WTC11 (cell line): ENCODE measurements at regions not wholly inside any gene's neighbourhood (a gene's known extent, or its start where the extent isn't known, plus 50 kb on each side); places are given as distances from the start of the nearest gene placed in this dataset.

Source experiments
- ATAC-seq: fragments of 200-7000 bp; cut with Tn5 transposase; 2 replicates; pipeline ENCODE4 v1.10.0; 2021; ENCODE audit warnings: mild to moderate bottlenecking, moderate library complexity
- CTCF ChIA-PET: fragments of 300-600 bp; sonication (Branson Sonifier 250); formaldehyde crosslinking; loops from one replicate; lab custom pipeline; 2021; ENCODE audit warnings: antibody characterized with exemption; lab: Charles Lee
- POLR2A ChIA-PET: fragments of 350-600 bp; sonication (Branson Sonifier 250); formaldehyde crosslinking; loops from one replicate; lab custom pipeline; 2021; ENCODE audit warnings: antibody characterized with exemption; lab: Charles Lee
- DNase-seq: peaks from one replicate; pipeline ENCODE4 v3.0.0; 2021; ENCODE audit warnings: low spot score
- H3K27ac Mint-ChIP-seq: 2 replicates; pipeline ENCODE4 v1.8.0; 2021; ENCODE audit warnings: mixed read lengths
- H3K27me3 Mint-ChIP-seq: 2 replicates; pipeline ENCODE4 v1.8.0; 2021; ENCODE audit warnings: low read depth, mild to moderate bottlenecking, moderate library complexity, mixed read lengths
- H3K36me3 Mint-ChIP-seq: 2 replicates; pipeline ENCODE4 v1.8.0; 2021; ENCODE audit warnings: mixed read lengths
- H3K4me1 Mint-ChIP-seq: 2 replicates; pipeline ENCODE4 v1.8.0; 2022; ENCODE audit warnings: mixed read lengths
- H3K4me3 Mint-ChIP-seq: 2 replicates; pipeline ENCODE4 v1.8.0; 2021; ENCODE audit warnings: mild to moderate bottlenecking, moderate library complexity, mixed read lengths
- H3K9me3 Mint-ChIP-seq: 2 replicates; pipeline ENCODE4 v1.8.0; 2021; ENCODE audit warnings: mixed read lengths
- AR ChIP-seq: fragments of 250-450 bp; sonication (Bioruptor Pico); IDR thresholded peaks from 2 replicates; pipeline ENCODE4 v1.9.0; 2021; ENCODE audit warnings: mild to moderate bottlenecking
- ATF2 ChIP-seq: sonication (generic); formaldehyde crosslinking; IDR thresholded peaks from 2 replicates; pipeline ENCODE4 v1.8.1; 2022; ENCODE audit warnings: low read depth, missing genetic modification reagents, borderline replicate concordance
- CDX4 ChIP-seq: fragments of 250-450 bp; sonication (Bioruptor Pico); IDR thresholded peaks from 2 replicates; pipeline ENCODE4 v1.9.0; 2021; ENCODE audit warnings: moderate library complexity, mild to moderate bottlenecking, inconsistent platforms, borderline replicate concordance
- CREB1 ChIP-seq: sonication (generic); formaldehyde crosslinking; IDR thresholded peaks from 2 replicates; pipeline ENCODE4 v1.8.0; 2023; ENCODE audit warnings: mild to moderate bottlenecking, missing genetic modification reagents
- CREM ChIP-seq: sonication (generic); formaldehyde crosslinking; IDR thresholded peaks from 2 replicates; pipeline ENCODE4 v1.8.1; 2022; ENCODE audit warnings: mild to moderate bottlenecking, missing genetic modification reagents, moderate library complexity
- E2F1 ChIP-seq: sonication (generic); formaldehyde crosslinking; IDR thresholded peaks from 2 replicates; pipeline ENCODE4 v1.8.0; 2022; ENCODE audit warnings: mild to moderate bottlenecking, missing genetic modification reagents
- EMX1 ChIP-seq: fragments of 250-450 bp; sonication (Bioruptor Pico); IDR thresholded peaks from 2 replicates; pipeline ENCODE4 v1.8.0; 2021; ENCODE audit warnings: mild to moderate bottlenecking
- HMGA2 ChIP-seq: fragments of 250-450 bp; sonication (Bioruptor Pico); IDR thresholded peaks from 2 replicates; pipeline ENCODE4 v1.4.0; 2021; ENCODE audit warnings: mild to moderate bottlenecking, moderate library complexity
- IRF2 ChIP-seq: sonication (generic); formaldehyde crosslinking; IDR thresholded peaks from 2 replicates; pipeline ENCODE4 v1.8.0; 2022; ENCODE audit warnings: low read depth, missing genetic modification reagents, borderline replicate concordance
- KAT7 ChIP-seq: sonication (generic); formaldehyde crosslinking; IDR thresholded peaks from 2 replicates; pipeline ENCODE4 v1.8.1; 2023; ENCODE audit warnings: missing genetic modification reagents, mild to moderate bottlenecking, borderline replicate concordance
- NFYB ChIP-seq: sonication (generic); formaldehyde crosslinking; conservative IDR thresholded peaks from 2 replicates; pipeline ENCODE4 v1.8.0; 2022; ENCODE audit warnings: low read depth, missing genetic modification reagents
- OVOL2 ChIP-seq: fragments of 250-450 bp; sonication (Bioruptor Pico); IDR thresholded peaks from 2 replicates; pipeline ENCODE4 v1.9.0; 2021; ENCODE audit warnings: mild to moderate bottlenecking, borderline replicate concordance
- RELA ChIP-seq: sonication (generic); formaldehyde crosslinking; IDR thresholded peaks from 2 replicates; pipeline ENCODE4 v1.8.1; 2022; ENCODE audit warnings: missing genetic modification reagents, mild to moderate bottlenecking, borderline replicate concordance
- USF2 ChIP-seq: sonication (generic); formaldehyde crosslinking; IDR thresholded peaks from 2 replicates; pipeline ENCODE4 v1.8.1; 2023; ENCODE audit warnings: mild to moderate bottlenecking, missing genetic modification reagents, moderate library complexity
- ZNF263 ChIP-seq: sonication (generic); formaldehyde crosslinking; IDR thresholded peaks from 2 replicates; pipeline ENCODE4 v1.8.1; 2022; ENCODE audit warnings: low read depth, mild to moderate bottlenecking, moderate library complexity, missing genetic modification reagents
- ZNF416 ChIP-seq: fragments of 250-450 bp; sonication (Bioruptor Pico); IDR thresholded peaks from 2 replicates; pipeline ENCODE4 v1.9.0; 2021; ENCODE audit warnings: mild to moderate bottlenecking, inconsistent platforms
- ZNF532 ChIP-seq: fragments of 250-450 bp; sonication (Bioruptor Pico); IDR thresholded peaks from 2 replicates; pipeline ENCODE4 v1.9.0; 2021; ENCODE audit warnings: mild to moderate bottlenecking, borderline replicate concordance
- ZNF671 ChIP-seq: fragments of 250-450 bp; sonication (Bioruptor Pico); IDR thresholded peaks from 2 replicates; pipeline ENCODE4 v1.8.0; 2021; ENCODE audit warnings: mild to moderate bottlenecking
- ZSCAN18 ChIP-seq: fragments of 250-450 bp; sonication (Bioruptor Pico); IDR thresholded peaks from 2 replicates; pipeline ENCODE4 v2.1.2; 2022; ENCODE audit warnings: mild to moderate bottlenecking, moderate library complexity

- H3K4me1 Mint-ChIP-seq = peaks cover 16% of the 10 kb centered on the region
- no peak overlapping the region for H3K27ac Mint-ChIP-seq
- DNase-seq = no peak
- H3K4me3 Mint-ChIP-seq = no peak overlapping the region
- H3K36me3 Mint-ChIP-seq = no peaks in the 10 kb centered on the region
- ChIA-PET CTCF (no interaction called here), POLR2A (interaction anchor here (0.5 kb wide), 1 partner anchor 363 kb away, joined by 6 read pairs; no protein-coding TSS in a partner anchor)
- no peaks in the 10 kb centered on the region for H3K27me3 Mint-ChIP-seq
- TF ChIP-seq USF2 (CRISPR knock-in tag) = no peak
- TF ChIP-seq RELA (CRISPR knock-in tag) = no peak
- no peak for TF ChIP-seq EMX1 (CRISPR knock-in tag)
- no peak for TF ChIP-seq NFYB (CRISPR knock-in tag)
- TF ChIP-seq CREB1 = no peak
- no peak for TF ChIP-seq E2F1 (CRISPR knock-in tag)
- TF ChIP-seq CDX4 (CRISPR knock-in tag) = no peak
- no peak for TF ChIP-seq ATF2
- H3K9me3 Mint-ChIP-seq = no peaks in the 10 kb centered on the region; the same call in 1 of the 2 replicates
- no peak; the same call in 1 of the 2 replicates for ATAC-seq
These were observed 87.6 kb upstream of the RUNX1 start for GRCh38 chr21:35136586-35137219.

GRCh38 chr21:35136106-35136505 is 87.0 kb upstream of the RUNX1 start:
- H3K4me3 Mint-ChIP-seq = no peak overlapping the region
- ChIA-PET CTCF (no interaction called here), POLR2A (no interaction called here)
- no peak for DNase-seq
- no peaks in the 10 kb centered on the region for H3K9me3 Mint-ChIP-seq
- no peak for TF ChIP-seq ZNF671
- TF ChIP-seq HMGA2 (CRISPR knock-in tag) = no peak
- no peak for TF ChIP-seq ZNF532 (CRISPR knock-in tag)
- TF ChIP-seq OVOL2 (CRISPR knock-in tag) = no peak
- TF ChIP-seq CREB1 = no peak
- TF ChIP-seq ZNF416 (CRISPR knock-in tag) = no peak
- H3K4me1 Mint-ChIP-seq = peaks cover 16% of the 10 kb centered on the region
- no peaks in the 10 kb centered on the region for H3K27me3 Mint-ChIP-seq
- no peak for ATAC-seq
- no peak overlapping the region for H3K27ac Mint-ChIP-seq
- no peaks in the 10 kb centered on the region for H3K36me3 Mint-ChIP-seq

- H3K27ac Mint-ChIP-seq = no peak overlapping the region
- CTCF ChIA-PET = no interaction called here
- POLR2A ChIA-PET = no interaction called here
- H3K4me1 Mint-ChIP-seq = peaks cover 16% of the 10 kb centered on the region
- no peak for DNase-seq
- H3K27me3 Mint-ChIP-seq = no peaks in the 10 kb centered on the region
- peaks cover 4% of the 10 kb centered on the region for H3K9me3 Mint-ChIP-seq
- no peaks in the 10 kb centered on the region for H3K36me3 Mint-ChIP-seq
- no peak overlapping the region for H3K4me3 Mint-ChIP-seq
- ATAC-seq = no peak
- TF ChIP-seq KAT7 (CRISPR knock-in tag) (no peak), IRF2 (no peak), AR (no peak), EMX1 (CRISPR knock-in tag) (no peak), ZNF416 (CRISPR knock-in tag) (no peak), ZSCAN18 (CRISPR knock-in tag) (no peak), CREM (CRISPR knock-in tag) (no peak), ZNF263 (no peak)
These were observed 86.4 kb upstream of the RUNX1 start for GRCh38 chr21:35135481-35135880.
